ENCODE measurements at regions not wholly inside any gene's neighbourhood (a gene's known extent, or its start where the extent isn't known, plus 50 kb on each side); places are given as distances from the start of the nearest gene placed in this dataset.

DNA sequence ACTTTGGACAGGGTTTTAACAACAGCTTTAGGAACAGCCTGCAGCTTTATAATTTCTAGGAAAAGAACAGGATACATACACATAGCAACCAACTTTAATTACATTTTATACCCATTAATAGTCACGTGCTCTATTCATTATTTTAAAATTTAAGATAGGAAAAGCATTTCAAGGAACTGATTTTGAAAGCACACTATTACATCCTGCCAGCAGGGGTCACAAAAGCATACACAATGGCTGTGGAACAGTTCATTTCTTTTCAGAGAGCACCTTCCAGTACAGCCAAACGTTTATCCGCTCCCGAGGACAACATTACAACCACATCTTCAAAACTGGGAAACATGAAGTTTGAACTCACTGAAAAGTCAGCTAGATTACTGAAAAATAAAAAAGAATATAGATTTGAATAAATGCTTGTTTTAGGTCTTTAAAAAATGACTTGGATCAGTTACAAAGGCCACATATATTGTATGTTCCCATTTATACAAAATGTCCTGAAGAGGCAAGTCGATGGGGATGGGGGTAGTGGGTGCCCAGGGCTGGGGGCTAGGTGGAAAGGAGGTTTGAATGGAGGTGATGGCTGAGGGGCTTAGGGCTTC lies 104.6 kb upstream of the EXOC2 start (continued):
- TF ChIP-seq, protein P1, sequence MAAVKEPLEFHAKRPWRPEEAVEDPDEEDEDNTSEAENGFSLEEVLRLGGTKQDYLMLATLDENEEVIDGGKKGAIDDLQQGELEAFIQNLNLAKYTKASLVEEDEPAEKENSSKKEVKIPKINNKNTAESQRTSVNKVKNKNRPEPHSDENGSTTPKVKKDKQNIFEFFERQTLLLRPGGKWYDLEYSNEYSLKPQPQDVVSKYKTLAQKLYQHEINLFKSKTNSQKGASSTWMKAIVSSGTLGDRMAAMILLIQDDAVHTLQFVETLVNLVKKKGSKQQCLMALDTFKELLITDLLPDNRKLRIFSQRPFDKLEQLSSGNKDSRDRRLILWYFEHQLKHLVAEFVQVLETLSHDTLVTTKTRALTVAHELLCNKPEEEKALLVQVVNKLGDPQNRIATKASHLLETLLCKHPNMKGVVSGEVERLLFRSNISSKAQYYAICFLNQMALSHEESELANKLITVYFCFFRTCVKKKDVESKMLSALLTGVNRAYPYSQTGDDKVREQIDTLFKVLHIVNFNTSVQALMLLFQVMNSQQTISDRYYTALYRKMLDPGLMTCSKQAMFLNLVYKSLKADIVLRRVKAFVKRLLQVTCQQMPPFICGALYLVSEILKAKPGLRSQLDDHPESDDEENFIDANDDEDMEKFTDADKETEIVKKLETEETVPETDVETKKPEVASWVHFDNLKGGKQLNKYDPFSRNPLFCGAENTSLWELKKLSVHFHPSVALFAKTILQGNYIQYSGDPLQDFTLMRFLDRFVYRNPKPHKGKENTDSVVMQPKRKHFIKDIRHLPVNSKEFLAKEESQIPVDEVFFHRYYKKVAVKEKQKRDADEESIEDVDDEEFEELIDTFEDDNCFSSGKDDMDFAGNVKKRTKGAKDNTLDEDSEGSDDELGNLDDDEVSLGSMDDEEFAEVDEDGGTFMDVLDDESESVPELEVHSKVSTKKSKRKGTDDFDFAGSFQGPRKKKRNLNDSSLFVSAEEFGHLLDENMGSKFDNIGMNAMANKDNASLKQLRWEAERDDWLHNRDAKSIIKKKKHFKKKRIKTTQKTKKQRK (IDR thresholded peaks at IDR 0.05; ENCODE audit: low read depth, low read length): no peak
- TF ChIP-seq POLR2AphosphoS5 (IDR thresholded peaks at IDR 0.05; ENCODE audit: low read length): no peak
- TF ChIP-seq, protein P2, sequence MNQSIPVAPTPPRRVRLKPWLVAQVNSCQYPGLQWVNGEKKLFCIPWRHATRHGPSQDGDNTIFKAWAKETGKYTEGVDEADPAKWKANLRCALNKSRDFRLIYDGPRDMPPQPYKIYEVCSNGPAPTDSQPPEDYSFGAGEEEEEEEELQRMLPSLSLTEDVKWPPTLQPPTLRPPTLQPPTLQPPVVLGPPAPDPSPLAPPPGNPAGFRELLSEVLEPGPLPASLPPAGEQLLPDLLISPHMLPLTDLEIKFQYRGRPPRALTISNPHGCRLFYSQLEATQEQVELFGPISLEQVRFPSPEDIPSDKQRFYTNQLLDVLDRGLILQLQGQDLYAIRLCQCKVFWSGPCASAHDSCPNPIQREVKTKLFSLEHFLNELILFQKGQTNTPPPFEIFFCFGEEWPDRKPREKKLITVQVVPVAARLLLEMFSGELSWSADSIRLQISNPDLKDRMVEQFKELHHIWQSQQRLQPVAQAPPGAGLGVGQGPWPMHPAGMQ (IDR thresholded peaks at IDR 0.05; ENCODE audit: borderline replicate concordance): no peak
- no peak for TF ChIP-seq EGR1 (IDR thresholded peaks at IDR 0.05; ENCODE audit: borderline replicate concordance in 1 of 2, low read depth in 2 of 2, low read length in 2 of 2)
- TF ChIP-seq ZNF622 (IDR thresholded peaks at IDR 0.05): no peak
- no peak for TF ChIP-seq SUPT20H (IDR thresholded peaks at IDR 0.05; ENCODE audit: borderline replicate concordance, control insufficient read depth, low read depth, low read length)
- TF ChIP-seq, protein P3, sequence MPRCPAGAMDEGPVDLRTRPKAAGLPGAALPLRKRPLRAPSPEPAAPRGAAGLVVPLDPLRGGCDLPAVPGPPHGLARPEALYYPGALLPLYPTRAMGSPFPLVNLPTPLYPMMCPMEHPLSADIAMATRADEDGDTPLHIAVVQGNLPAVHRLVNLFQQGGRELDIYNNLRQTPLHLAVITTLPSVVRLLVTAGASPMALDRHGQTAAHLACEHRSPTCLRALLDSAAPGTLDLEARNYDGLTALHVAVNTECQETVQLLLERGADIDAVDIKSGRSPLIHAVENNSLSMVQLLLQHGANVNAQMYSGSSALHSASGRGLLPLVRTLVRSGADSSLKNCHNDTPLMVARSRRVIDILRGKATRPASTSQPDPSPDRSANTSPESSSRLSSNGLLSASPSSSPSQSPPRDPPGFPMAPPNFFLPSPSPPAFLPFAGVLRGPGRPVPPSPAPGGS (IDR thresholded peaks at IDR 0.05; ENCODE audit: borderline replicate concordance, insufficient read depth, low read depth, low read length, poor library complexity, severe bottlenecking): no peak
- TF ChIP-seq EP300 (IDR thresholded peaks at IDR 0.05; ENCODE audit: borderline replicate concordance in 1 of 2, control insufficient read depth in 1 of 2, low read depth in 2 of 2, low read length in 2 of 2): no peak
- 0 out of 4 replicates have a peak, but pooled peaks have one; percentile 21 to 26 for TF ChIP-seq BHLHE40 (IDR thresholded peaks at IDR 0.05; ENCODE audit: borderline replicate concordance in 1 of 2, low read depth in 2 of 2, low read length in 1 of 2)
- no peak for TF ChIP-seq PAX8 (IDR thresholded peaks at IDR 0.05)
- no peak for TF ChIP-seq CHD4 (IDR thresholded peaks at IDR 0.05)
- no peak for TF ChIP-seq JUND (IDR thresholded peaks at IDR 0.05; ENCODE audit: low read depth, low read length)
- TF ChIP-seq, protein P4, sequence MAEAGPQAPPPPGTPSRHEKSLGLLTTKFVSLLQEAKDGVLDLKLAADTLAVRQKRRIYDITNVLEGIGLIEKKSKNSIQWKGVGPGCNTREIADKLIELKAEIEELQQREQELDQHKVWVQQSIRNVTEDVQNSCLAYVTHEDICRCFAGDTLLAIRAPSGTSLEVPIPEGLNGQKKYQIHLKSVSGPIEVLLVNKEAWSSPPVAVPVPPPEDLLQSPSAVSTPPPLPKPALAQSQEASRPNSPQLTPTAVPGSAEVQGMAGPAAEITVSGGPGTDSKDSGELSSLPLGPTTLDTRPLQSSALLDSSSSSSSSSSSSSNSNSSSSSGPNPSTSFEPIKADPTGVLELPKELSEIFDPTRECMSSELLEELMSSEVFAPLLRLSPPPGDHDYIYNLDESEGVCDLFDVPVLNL (IDR thresholded peaks at IDR 0.05; ENCODE audit: low read depth, low read length): no peak
- TF ChIP-seq, protein P5, sequence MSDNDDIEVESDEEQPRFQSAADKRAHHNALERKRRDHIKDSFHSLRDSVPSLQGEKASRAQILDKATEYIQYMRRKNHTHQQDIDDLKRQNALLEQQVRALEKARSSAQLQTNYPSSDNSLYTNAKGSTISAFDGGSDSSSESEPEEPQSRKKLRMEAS (IDR thresholded peaks at IDR 0.05; ENCODE audit: low read depth, low read length): no peak
- no peak for TF ChIP-seq BRCA1 (IDR thresholded peaks at IDR 0.05; ENCODE audit: low read depth, low read length)
- no peak for TF ChIP-seq ZNF384 (IDR thresholded peaks at IDR 0.05; ENCODE audit: borderline replicate concordance, low read depth, low read length)
- no peak for TF ChIP-seq HCFC1 (IDR thresholded peaks at IDR 0.05; ENCODE audit: low read length)
- TF ChIP-seq, protein P6, sequence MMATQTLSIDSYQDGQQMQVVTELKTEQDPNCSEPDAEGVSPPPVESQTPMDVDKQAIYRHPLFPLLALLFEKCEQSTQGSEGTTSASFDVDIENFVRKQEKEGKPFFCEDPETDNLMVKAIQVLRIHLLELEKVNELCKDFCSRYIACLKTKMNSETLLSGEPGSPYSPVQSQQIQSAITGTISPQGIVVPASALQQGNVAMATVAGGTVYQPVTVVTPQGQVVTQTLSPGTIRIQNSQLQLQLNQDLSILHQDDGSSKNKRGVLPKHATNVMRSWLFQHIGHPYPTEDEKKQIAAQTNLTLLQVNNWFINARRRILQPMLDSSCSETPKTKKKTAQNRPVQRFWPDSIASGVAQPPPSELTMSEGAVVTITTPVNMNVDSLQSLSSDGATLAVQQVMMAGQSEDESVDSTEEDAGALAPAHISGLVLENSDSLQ (IDR thresholded peaks at IDR 0.05): no peak
- TF ChIP-seq RBBP5 (conservative IDR thresholded peaks at IDR 0.05): no peak

Measured in GM12878 (cell line).